HCT116 (cell line): ENCODE measurements at regions not wholly inside any gene's neighbourhood (a gene's known extent, or its start where the extent isn't known, plus 50 kb on each side); places are given as distances from the start of the nearest gene placed in this dataset.

ENCODE experiments used
- ATAC-seq: fragments of 200-7000 bp; cut with Tn5 transposase; 2 replicates; pipeline ENCODE4 v1.9.1; 2020; ENCODE audit warnings: mild to moderate bottlenecking, moderate library complexity
- BruUV-seq: library from RNA; stranded (reverse); fragments of 400-500 nt; replicated peaks from 2 replicates; lab custom pipeline; 2021; lab: Mats Ljungman, UMichigan
- CTCF ChIA-PET: fragments of 300-600 bp; sonication (Branson Sonifier 250); formaldehyde crosslinking; loops from one replicate; lab custom pipeline; 2021; ENCODE audit warnings: antibody characterized with exemption; lab: Charles Lee
- POLR2A ChIA-PET: fragments of 300-600, 350-600 bp; sonication (Branson Sonifier 250); formaldehyde crosslinking; loops from one replicate; lab custom pipeline; 2021; ENCODE audit warnings: antibody characterized with exemption; lab: Charles Lee
- RAD21 ChIA-PET, 2 experiments: fragments of 300-600 bp; sonication (Branson Sonifier 250); formaldehyde crosslinking; loops; one replicate each; lab custom pipeline; 2023; ENCODE audit warnings: low total read pairs in 2 of 2; ENCODE audit not compliant: uncharacterized antibody in 2 of 2, unreplicated experiment in 2 of 2, low non-redundant PET in 1 of 2; lab: Charles Lee
- DNase-seq: peaks from one replicate; pipeline ENCODE4 v3.0.0-alpha.2; 2010; ENCODE audit warnings: low read depth, low spot score
- H2AFZ ChIP-seq: fragments of 200-600 bp; shearing (Covaris generic), sonication (generic); 2 replicates; pipeline ENCODE4 v1.6.1; 2017; ENCODE audit warnings: low read depth, mixed run types, mixed read lengths, antibody characterized with exemption, low read length; ENCODE audit not compliant: poor library complexity, severe bottlenecking
- H3K27ac ChIP-seq: 2 replicates; pipeline ENCODE4 v1.5.1; 2012; ENCODE audit warnings: low read depth, low read length
- H3K27me3 ChIP-seq: fragments of 200-600 bp; sonication (generic); 2 replicates; pipeline ENCODE4 v1.6.1; 2016; ENCODE audit warnings: mixed run types, low read length, mixed read lengths; ENCODE audit not compliant: insufficient read depth
- H3K36me3 ChIP-seq, 2 experiments: fragments of 200-500 bp in 1 of 2; fragments of 200-600 bp in 1 of 2; sonication (Bioruptor generic) in 1 of 2; sonication (generic) in 1 of 2; 2 replicates each; pipeline versions ENCODE4 v1.5.1 to v1.6.1; 2014 to 2016; ENCODE audit warnings: low read length in 2 of 2, inconsistent platforms in 1 of 2, mixed read lengths in 1 of 2, mixed run types in 1 of 2; ENCODE audit not compliant: insufficient read depth in 2 of 2, control insufficient read depth in 1 of 2
- H3K4me1 ChIP-seq, 2 experiments: fragments of 200-600 bp in 1 of 2; sonication (generic) in 1 of 2; 2 replicates each; pipeline versions ENCODE4 v1.5.1 to v1.6.1; 2012 to 2017; ENCODE audit warnings: low read length in 2 of 2, inconsistent platforms in 1 of 2, mild to moderate bottlenecking in 1 of 2, mixed read lengths in 1 of 2, mixed run types in 1 of 2, moderate library complexity in 1 of 2; ENCODE audit not compliant: insufficient read depth in 2 of 2, control insufficient read depth in 1 of 2
- H3K4me2 ChIP-seq: fragments of 200-600 bp; sonication (generic); 2 replicates; pipeline ENCODE4 v1.6.1; 2017; ENCODE audit warnings: mixed run types, low read length, mixed read lengths
- H3K4me3 ChIP-seq, 2 experiments: fragments of 200-600 bp in 1 of 2; sonication (generic) in 1 of 2; replicated peaks in 1 of 2; 2 replicates each; pipeline ENCODE4 v1.5.1; 2011 to 2016; ENCODE audit warnings: low read length in 2 of 2, control low read depth in 1 of 2, low read depth in 1 of 2, mild to moderate bottlenecking in 1 of 2, mixed read lengths in 1 of 2, mixed run types in 1 of 2
- H3K79me2 ChIP-seq: fragments of 200-600 bp; sonication (generic); 2 replicates; pipeline ENCODE4 v1.6.1; 2017; ENCODE audit warnings: mild to moderate bottlenecking, mixed run types, low read length, moderate library complexity, mixed read lengths; ENCODE audit not compliant: insufficient read depth
- H3K9ac ChIP-seq: fragments of 200-600 bp; sonication (generic); 2 replicates; pipeline ENCODE4 v1.6.1; 2016; ENCODE audit warnings: low read length, mixed read lengths
- H3K9me2 ChIP-seq: fragments of 200-600 bp; sonication (generic), shearing (Covaris generic); 2 replicates; pipeline ENCODE4 v1.6.1; 2017; ENCODE audit warnings: mixed run types, mild to moderate bottlenecking, moderate library complexity; ENCODE audit not compliant: insufficient read depth
- H3K9me3 ChIP-seq, 2 experiments: fragments of 200-500 bp in 1 of 2; fragments of 200-600 bp in 1 of 2; sonication (Bioruptor generic) in 1 of 2; sonication (generic) in 1 of 2; 2 replicates each; pipeline ENCODE4 v1.6.1; 2014 to 2017; ENCODE audit warnings: low read length in 2 of 2, mixed read lengths in 2 of 2, inconsistent platforms in 1 of 2, low read depth in 1 of 2, mild to moderate bottlenecking in 1 of 2, mixed run types in 1 of 2, moderate library complexity in 1 of 2; ENCODE audit not compliant: control insufficient read depth in 1 of 2, insufficient read depth in 1 of 2
- H4K20me1 ChIP-seq: fragments of 200-600 bp; sonication (generic), shearing (Covaris generic); 2 replicates; pipeline ENCODE4 v1.6.1; 2017; ENCODE audit warnings: mixed run types, mild to moderate bottlenecking, moderate library complexity; ENCODE audit not compliant: insufficient read depth
- CBX3 ChIP-seq: IDR thresholded peaks from 2 replicates; pipeline ENCODE4 v1.6.1; 2012; ENCODE audit warnings: low read depth
- CEBPB ChIP-seq: IDR thresholded peaks from 2 replicates; pipeline ENCODE4 v1.6.1; 2012; ENCODE audit warnings: low read depth
- ELF1 ChIP-seq: IDR thresholded peaks from 2 replicates; pipeline ENCODE4 v1.6.1; 2012; ENCODE audit warnings: low read depth, borderline replicate concordance
- EZH2phosphoT487 ChIP-seq: fragments of 200-600 bp; IDR thresholded peaks from 2 replicates; pipeline ENCODE4 v1.6.1; 2018; ENCODE audit warnings: antibody characterized with exemption, borderline replicate concordance
- RAD21 ChIP-seq: IDR thresholded peaks from 2 replicates; pipeline ENCODE4 v1.6.1; 2012; ENCODE audit warnings: low read depth, mild to moderate bottlenecking
- TCF7L2 ChIP-seq: IDR thresholded peaks from 2 replicates; pipeline ENCODE4 v1.7.0; 2011; ENCODE audit warnings: borderline replicate concordance, inconsistent platforms; ENCODE audit not compliant: insufficient read depth, insufficient read length; ENCODE audit errors: extremely low read depth
- YY1 ChIP-seq: IDR thresholded peaks from 2 replicates; pipeline ENCODE4 v1.6.1; 2011; ENCODE audit warnings: low read length, low read depth, moderate library complexity, mild to moderate bottlenecking; ENCODE audit not compliant: insufficient replicate concordance; ENCODE audit errors: extremely low read depth
- ZNF274 ChIP-seq: fragments of 200-500 bp; sonication (Bioruptor generic); IDR thresholded peaks from 2 replicates; pipeline ENCODE4 v1.6.1; 2014; ENCODE audit warnings: mild to moderate bottlenecking, low read depth, low read length, inconsistent platforms
- intact Hi-C: fragments of 100-400 bp; cut with micrococcal nuclease; formaldehyde crosslinking; loops from 2 replicates; pipeline ENCODE4 v1.10.0; 2022
- TF ChIP-seq, protein P1 (sequence below): IDR thresholded peaks from 2 replicates; pipeline ENCODE4 v1.6.1; 2012
- TF ChIP-seq, protein P2 (sequence below): IDR thresholded peaks from 2 replicates; pipeline ENCODE4 v1.6.1; 2011; ENCODE audit warnings: mild to moderate bottlenecking, low read length, moderate library complexity; ENCODE audit not compliant: insufficient replicate concordance; ENCODE audit errors: extremely low read depth

DNA sequence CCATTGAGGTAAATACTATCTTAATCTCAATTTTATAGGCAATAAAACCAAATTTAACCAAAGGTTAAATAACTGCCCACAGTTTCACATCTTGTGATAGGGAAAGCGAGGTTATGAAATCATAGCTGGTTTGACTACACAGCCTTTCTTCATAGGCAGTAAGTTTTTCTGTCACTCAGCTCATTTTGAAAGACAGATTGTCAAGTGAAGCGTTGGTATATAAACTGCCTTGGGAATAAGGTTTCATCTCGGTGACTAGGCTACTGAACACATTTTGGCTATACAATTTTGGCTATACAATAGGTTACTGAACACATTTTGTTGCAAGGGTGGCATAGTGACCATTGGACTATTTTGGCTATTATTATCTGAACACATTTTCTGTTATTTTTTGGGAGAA, 793.7 kb downstream of the TRHDE start:
- intact Hi-C loops, result no loop called here
- Histone ChIP-seq H3K79me2 (no peaks in the 10 kb centered on the region), H3K27ac (no peak overlapping the region), H3K9me3 (no peaks in the 10 kb centered on the region), H3K9ac (no peak overlapping the region), H3K27me3 (no peaks in the 10 kb centered on the region), H3K9me2 (no peaks in the 10 kb centered on the region), H3K4me3 (no peak overlapping the region), H3K36me3 (no peaks in the 10 kb centered on the region), H3K4me1 (no peaks in the 10 kb centered on the region), H2AFZ (no peak overlapping the region), H4K20me1 (no peaks in the 10 kb centered on the region), H3K4me2 (no peak overlapping the region)
- BruUV-seq, result no TSS peak
- ChIA-PET POLR2A (no interaction called here), RAD21 (no interaction called here), CTCF (no interaction called here)
- TF ChIP-seq CBX3 (no peak), TCF7L2 (no peak), ELF1 (no peak), EZH2phosphoT487 (no peak), CEBPB (no peak)
- TF ChIP-seq, protein P1, sequence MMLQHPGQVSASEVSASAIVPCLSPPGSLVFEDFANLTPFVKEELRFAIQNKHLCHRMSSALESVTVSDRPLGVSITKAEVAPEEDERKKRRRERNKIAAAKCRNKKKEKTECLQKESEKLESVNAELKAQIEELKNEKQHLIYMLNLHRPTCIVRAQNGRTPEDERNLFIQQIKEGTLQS, result no peak
- ATAC-seq (no peak), DNase-seq (no peak)

DNA sequence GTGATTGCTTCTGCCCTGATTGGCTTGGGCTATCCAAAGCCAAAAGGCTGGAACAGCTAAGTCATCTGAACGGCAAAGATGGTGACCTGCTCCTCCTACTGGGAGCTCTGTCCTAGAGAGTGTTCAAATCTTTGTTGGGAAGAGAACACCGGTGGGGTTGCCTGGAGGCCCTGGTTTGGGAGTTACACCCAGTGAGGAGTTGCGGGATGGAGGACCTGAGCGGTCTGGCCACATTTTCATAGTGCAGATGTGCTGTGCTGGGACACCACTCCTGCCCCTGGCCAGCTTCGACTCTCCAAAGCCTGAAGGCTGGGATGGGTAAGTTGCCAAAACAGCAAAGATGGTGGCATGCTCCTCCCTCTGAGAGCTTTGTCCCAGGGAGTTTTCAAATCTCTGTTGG, 795.4 kb downstream of the TRHDE start:
- ATAC-seq, result no peak
- Histone ChIP-seq H4K20me1 (no peaks in the 10 kb centered on the region), H3K79me2 (no peaks in the 10 kb centered on the region), H3K27ac (no peak overlapping the region), H3K4me3 (no peak overlapping the region), H3K9ac (no peak overlapping the region), H3K9me2 (no peaks in the 10 kb centered on the region), H3K27me3 (no peaks in the 10 kb centered on the region), H3K9me3 (no peaks in the 10 kb centered on the region), H2AFZ (no peak overlapping the region), H3K4me1 (no peaks in the 10 kb centered on the region), H3K36me3 (no peaks in the 10 kb centered on the region), H3K4me2 (no peak overlapping the region)
- POLR2A ChIA-PET, result no interaction called here
- TF ChIP-seq RAD21 (no peak), YY1 (no peak), ZNF274 (no peak), ELF1 (no peak)
- TF ChIP-seq, protein P2, sequence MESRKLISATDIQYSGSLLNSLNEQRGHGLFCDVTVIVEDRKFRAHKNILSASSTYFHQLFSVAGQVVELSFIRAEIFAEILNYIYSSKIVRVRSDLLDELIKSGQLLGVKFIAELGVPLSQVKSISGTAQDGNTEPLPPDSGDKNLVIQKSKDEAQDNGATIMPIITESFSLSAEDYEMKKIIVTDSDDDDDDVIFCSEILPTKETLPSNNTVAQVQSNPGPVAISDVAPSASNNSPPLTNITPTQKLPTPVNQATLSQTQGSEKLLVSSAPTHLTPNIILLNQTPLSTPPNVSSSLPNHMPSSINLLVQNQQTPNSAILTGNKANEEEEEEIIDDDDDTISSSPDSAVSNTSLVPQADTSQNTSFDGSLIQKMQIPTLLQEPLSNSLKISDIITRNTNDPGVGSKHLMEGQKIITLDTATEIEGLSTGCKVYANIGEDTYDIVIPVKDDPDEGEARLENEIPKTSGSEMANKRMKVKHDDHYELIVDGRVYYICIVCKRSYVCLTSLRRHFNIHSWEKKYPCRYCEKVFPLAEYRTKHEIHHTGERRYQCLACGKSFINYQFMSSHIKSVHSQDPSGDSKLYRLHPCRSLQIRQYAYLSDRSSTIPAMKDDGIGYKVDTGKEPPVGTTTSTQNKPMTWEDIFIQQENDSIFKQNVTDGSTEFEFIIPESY, result no peak
- TF ChIP-seq, protein P1, result no peak
- intact Hi-C loops, result no loop called here
- BruUV-seq, result no TSS peak
- no peak for DNase-seq
- CTCF ChIA-PET, result no interaction called here
- RAD21 ChIA-PET, result no interaction called here
